ENCODE measurements at regions not wholly inside any gene's neighbourhood (a gene's known extent, or its start where the extent isn't known, plus 50 kb on each side); places are given as distances from the start of the nearest gene placed in this dataset.
"Not testable (repeated sequence)": the region's sequence is repeated elsewhere in the genome, so short reads cannot be mapped to it uniquely, and the experiment has no call there.

DNA sequence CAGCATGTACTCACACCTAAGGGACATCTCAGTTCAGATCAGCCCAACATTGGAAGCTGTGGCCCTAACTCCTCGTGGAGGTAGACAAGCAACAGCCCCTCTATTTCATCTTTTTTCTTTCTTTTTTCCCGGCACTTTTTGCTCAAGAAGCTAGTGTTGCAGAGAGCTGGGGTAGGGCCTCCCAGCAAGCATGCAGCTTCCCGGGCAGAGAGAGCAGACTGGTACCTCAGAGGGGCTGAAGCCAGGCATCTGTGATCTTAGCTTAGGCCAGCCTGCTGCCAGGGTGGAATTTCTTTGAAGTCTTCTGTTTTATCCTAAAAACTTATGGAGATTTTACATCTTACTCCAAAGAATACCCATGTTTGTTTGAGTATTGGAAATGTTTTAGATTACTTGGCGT, 195.4 kb downstream of the C16orf95 start:
- Histone ChIP-seq H3K4me2 (ENCODE audit: low read depth, low read length) (no peak overlapping the region), H3K27ac (ENCODE audit: low read length) (no peak overlapping the region), H3K9me3 (replicated peaks; ENCODE audit: insufficient read depth, low read length) (no peaks in the 10 kb centered on the region), H2AFZ (ENCODE audit: low read length) (no peak overlapping the region), H3F3A (ENCODE audit: insufficient read depth, low read length) (no peaks in the 10 kb centered on the region), H3K4me3 (ENCODE audit: low read length) (no peak overlapping the region), H3K4me1 (ENCODE audit: low read length) (no peaks in the 10 kb centered on the region), H3K36me3 (replicated peaks; ENCODE audit: insufficient read depth, low read length) (no peaks in the 10 kb centered on the region), H3K79me2 (ENCODE audit: low read length) (no peaks in the 10 kb centered on the region), H3K27me3 (replicated peaks; ENCODE audit: insufficient read depth, low read length) (no peaks in the 10 kb centered on the region; the same call in 1 of the 2 replicates), H4K20me1 (ENCODE audit: insufficient read depth, low read length) (no peaks in the 10 kb centered on the region), H3K9ac (ENCODE audit: low read length) (no peak overlapping the region), H3K9me2 (replicated peaks; ENCODE audit: insufficient read depth, low read length) (no peaks in the 10 kb centered on the region)
- DNase-seq = no peak
- TF ChIP-seq EZH2 (optimal IDR thresholded peaks at IDR 0.05; ENCODE audit: low read depth, low read length) (no peak), EZH2phosphoT487 (IDR thresholded peaks at IDR 0.05; ENCODE audit: low read length) (no peak)
- TF ChIP-seq, protein P1, sequence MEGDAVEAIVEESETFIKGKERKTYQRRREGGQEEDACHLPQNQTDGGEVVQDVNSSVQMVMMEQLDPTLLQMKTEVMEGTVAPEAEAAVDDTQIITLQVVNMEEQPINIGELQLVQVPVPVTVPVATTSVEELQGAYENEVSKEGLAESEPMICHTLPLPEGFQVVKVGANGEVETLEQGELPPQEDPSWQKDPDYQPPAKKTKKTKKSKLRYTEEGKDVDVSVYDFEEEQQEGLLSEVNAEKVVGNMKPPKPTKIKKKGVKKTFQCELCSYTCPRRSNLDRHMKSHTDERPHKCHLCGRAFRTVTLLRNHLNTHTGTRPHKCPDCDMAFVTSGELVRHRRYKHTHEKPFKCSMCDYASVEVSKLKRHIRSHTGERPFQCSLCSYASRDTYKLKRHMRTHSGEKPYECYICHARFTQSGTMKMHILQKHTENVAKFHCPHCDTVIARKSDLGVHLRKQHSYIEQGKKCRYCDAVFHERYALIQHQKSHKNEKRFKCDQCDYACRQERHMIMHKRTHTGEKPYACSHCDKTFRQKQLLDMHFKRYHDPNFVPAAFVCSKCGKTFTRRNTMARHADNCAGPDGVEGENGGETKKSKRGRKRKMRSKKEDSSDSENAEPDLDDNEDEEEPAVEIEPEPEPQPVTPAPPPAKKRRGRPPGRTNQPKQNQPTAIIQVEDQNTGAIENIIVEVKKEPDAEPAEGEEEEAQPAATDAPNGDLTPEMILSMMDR (IDR thresholded peaks at IDR 0.05; ENCODE audit: low read length) = no peak

DNA sequence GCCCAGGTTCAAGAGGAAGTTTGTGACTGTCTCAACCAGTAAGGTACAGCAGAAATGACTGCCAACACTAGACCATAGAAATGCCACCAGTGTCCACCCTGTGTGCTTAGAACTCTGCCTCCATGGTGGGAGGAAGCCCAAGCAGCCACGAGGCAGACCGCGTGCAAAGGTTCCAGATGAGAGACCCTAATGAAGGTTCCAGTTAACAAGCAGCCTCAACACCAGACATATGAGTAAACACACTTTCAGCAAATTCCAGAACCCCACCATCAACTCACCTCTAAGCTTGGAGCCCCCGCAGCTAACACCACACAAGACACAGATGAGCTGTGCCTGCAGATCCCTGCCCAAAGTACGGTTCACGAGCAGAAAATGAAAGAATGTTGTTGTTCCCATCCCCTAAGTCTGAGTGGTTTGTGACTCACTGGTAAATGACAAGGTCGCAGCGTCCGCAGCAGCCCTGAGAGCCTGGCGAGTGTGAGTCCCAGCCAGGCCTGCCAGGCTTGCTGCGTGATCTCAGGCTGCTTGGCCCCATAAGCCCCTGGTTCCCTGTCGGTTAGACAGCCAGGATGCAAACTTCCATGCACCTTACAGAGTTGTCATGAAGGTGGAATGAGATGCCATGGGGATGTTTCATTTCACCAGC, 193.7 kb downstream of the C16orf95 start:
- DNase-seq = no peak
- TF ChIP-seq EZH2 (optimal IDR thresholded peaks at IDR 0.05; ENCODE audit: low read depth, low read length) (no peak), EZH2phosphoT487 (IDR thresholded peaks at IDR 0.05; ENCODE audit: low read length) (no peak)
- TF ChIP-seq, protein P1 (IDR thresholded peaks at IDR 0.05; ENCODE audit: low read length) = no peak
- Histone ChIP-seq H2AFZ (ENCODE audit: low read length) (no peak overlapping the region), H3K9me3 (replicated peaks; ENCODE audit: insufficient read depth, low read length) (no peaks in the 10 kb centered on the region), H3K27ac (ENCODE audit: low read length) (no peak overlapping the region), H3F3A (ENCODE audit: insufficient read depth, low read length) (no peaks in the 10 kb centered on the region), H3K79me2 (ENCODE audit: low read length) (no peaks in the 10 kb centered on the region), H3K27me3 (replicated peaks; ENCODE audit: insufficient read depth, low read length) (no peaks in the 10 kb centered on the region; the same call in 1 of the 2 replicates), H3K4me1 (ENCODE audit: low read length) (no peaks in the 10 kb centered on the region), H3K9me2 (replicated peaks; ENCODE audit: insufficient read depth, low read length) (no peaks in the 10 kb centered on the region), H3K4me3 (ENCODE audit: low read length) (no peak overlapping the region), H3K9ac (ENCODE audit: low read length) (no peak overlapping the region), H3K4me2 (ENCODE audit: low read depth, low read length) (no peak overlapping the region), H3K36me3 (replicated peaks; ENCODE audit: insufficient read depth, low read length) (no peaks in the 10 kb centered on the region), H4K20me1 (ENCODE audit: insufficient read depth, low read length) (no peaks in the 10 kb centered on the region)

DNA sequence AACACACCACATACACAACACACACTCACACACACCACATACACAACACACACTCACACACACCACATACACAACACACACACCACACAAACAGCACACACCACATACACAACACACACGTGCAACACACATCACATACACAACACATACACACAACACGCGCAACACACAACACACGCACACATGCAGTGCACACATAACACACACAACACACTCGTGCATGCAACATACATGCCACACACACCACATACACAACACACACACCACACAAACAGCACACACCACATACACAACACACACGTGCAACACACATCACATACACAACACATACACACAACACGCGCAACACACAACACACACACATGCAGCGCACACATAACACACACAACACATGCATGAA, 192.8 kb downstream of the C16orf95 start:
- DNase-seq; H3K4me3 ChIP-seq (ENCODE audit: low read length); H3K27ac ChIP-seq (ENCODE audit: low read length); H3K4me2 ChIP-seq (ENCODE audit: low read depth, low read length); H4K20me1 ChIP-seq (ENCODE audit: insufficient read depth, low read length); H3K9me3 ChIP-seq (replicated peaks; ENCODE audit: insufficient read depth, low read length); H3F3A ChIP-seq (ENCODE audit: insufficient read depth, low read length); H3K4me1 ChIP-seq (ENCODE audit: low read length); H3K79me2 ChIP-seq (ENCODE audit: low read length); H3K9me2 ChIP-seq (replicated peaks; ENCODE audit: insufficient read depth, low read length); H3K9ac ChIP-seq (ENCODE audit: low read length); H3K27me3 ChIP-seq (replicated peaks; ENCODE audit: insufficient read depth, low read length); H3K36me3 ChIP-seq (replicated peaks; ENCODE audit: insufficient read depth, low read length); H2AFZ ChIP-seq (ENCODE audit: low read length): not testable (repeated sequence)
